H1 (cell line): ENCODE measurements at regions not wholly inside any gene's neighbourhood (a gene's known extent, or its start where the extent isn't known, plus 50 kb on each side); places are given as distances from the start of the nearest gene placed in this dataset.

Source experiments
- CTCF ChIA-PET: fragments of 300-600 bp; sonication (Branson Sonifier 250); formaldehyde crosslinking; loops from one replicate; lab custom pipeline; 2021; ENCODE audit not compliant: partially characterized antibody; lab: Charles Lee
- POLR2A ChIA-PET: fragments of 300-600 bp; sonication (Branson Sonifier 250); formaldehyde crosslinking; loops from one replicate; lab custom pipeline; 2021; ENCODE audit warnings: inconsistent platforms; ENCODE audit not compliant: partially characterized antibody; lab: Charles Lee
- DNase-seq, 2 experiments: peaks; one replicate each; pipeline versions ENCODE4 v3.0.0 to v3.0.0-alpha.2; 2010 to 2022; ENCODE audit warnings: low spot score in 2 of 2, low read depth in 1 of 2, mixed read lengths in 1 of 2
- FAIRE-seq: peaks from 2 replicates; lab custom pipeline; 2011; peaks lifted over from hg19 to GRCh38; lab: Jason Lieb, UNC
- H2AFZ ChIP-seq: 2 replicates; pipeline ENCODE4 v1.8.1; 2012; ENCODE audit warnings: low read length, inconsistent platforms
- H2AK5ac ChIP-seq: 2 replicates; pipeline ENCODE4 v1.6.1; 2013; ENCODE audit warnings: low read depth, low read length
- H2BK120ac ChIP-seq: replicated peaks from 2 replicates; pipeline ENCODE3; 2013; ENCODE audit warnings: low read depth, low read length, inconsistent platforms
- H2BK12ac ChIP-seq: 2 replicates; pipeline ENCODE4 v1.6.1; 2013; ENCODE audit warnings: low read depth, low read length
- H2BK15ac ChIP-seq: 2 replicates; pipeline ENCODE4 v1.6.1; 2013; ENCODE audit warnings: low read length
- H2BK20ac ChIP-seq: 2 replicates; pipeline ENCODE4 v1.6.1; 2013; ENCODE audit warnings: low read length
- H2BK5ac ChIP-seq: 2 replicates; pipeline ENCODE4 v1.6.1; 2013; ENCODE audit warnings: low read depth, low read length
- H3K14ac ChIP-seq: 2 replicates; pipeline ENCODE4 v1.6.1; 2013; ENCODE audit warnings: inconsistent platforms; ENCODE audit not compliant: insufficient read length
- H3K18ac ChIP-seq: 2 replicates; pipeline ENCODE4 v1.6.1; 2013; ENCODE audit warnings: low read length; ENCODE audit errors: extremely low read depth
- H3K23ac ChIP-seq: 2 replicates; pipeline ENCODE4 v1.6.1; 2013; ENCODE audit warnings: inconsistent platforms; ENCODE audit not compliant: insufficient read length
- H3K23me2 ChIP-seq: 2 replicates; pipeline ENCODE4 v1.6.1; 2013; ENCODE audit warnings: low read depth, low read length
- H3K27ac ChIP-seq: 2 replicates; pipeline ENCODE4 v1.6.1; 2011; ENCODE audit warnings: low read depth, low read length, inconsistent platforms
- H3K27me3 ChIP-seq, 4 experiments: replicated peaks in 1 of 4; 1 replicate in 1 of 4; 2 replicates in 3 of 4; pipeline versions ENCODE4 v1.6.1 to v1.8.1; 2011 to 2013; ENCODE audit warnings: low read length in 3 of 4, mild to moderate bottlenecking in 3 of 4, inconsistent platforms in 2 of 4, mixed read lengths in 2 of 4, moderate library complexity in 1 of 4; ENCODE audit not compliant: control insufficient read depth in 3 of 4, insufficient read depth in 3 of 4; ENCODE audit errors: extremely low read depth in 1 of 4
- H3K36me3 ChIP-seq, 4 experiments: 2 replicates each; pipeline versions ENCODE4 v1.6.1 to v1.8.1; 2011 to 2013; ENCODE audit warnings: mild to moderate bottlenecking in 4 of 4, low read length in 3 of 4, moderate library complexity in 2 of 4, control low read depth in 1 of 4, inconsistent platforms in 1 of 4; ENCODE audit not compliant: insufficient read depth in 4 of 4, control insufficient read depth in 2 of 4
- H3K4ac ChIP-seq: replicated peaks from 2 replicates; pipeline ENCODE3; 2013; ENCODE audit warnings: low read length, low read depth, mixed read lengths, inconsistent platforms; ENCODE audit not compliant: insufficient read length
- H3K4me1 ChIP-seq, 4 experiments: replicated peaks in 1 of 4; 1 replicate in 1 of 4; 2 replicates in 3 of 4; pipeline versions ENCODE4 v1.6.1 to v1.8.1; 2011 to 2013; ENCODE audit warnings: low read length in 3 of 4, inconsistent platforms in 2 of 4, mixed read lengths in 1 of 4; ENCODE audit not compliant: insufficient read depth in 4 of 4, control insufficient read depth in 3 of 4
- H3K4me2 ChIP-seq, 2 experiments: 2 replicates each; pipeline versions ENCODE4 v1.6.1 to v1.8.1; 2011 to 2013; ENCODE audit warnings: low read depth in 2 of 2, low read length in 2 of 2, control low read depth in 1 of 2, inconsistent platforms in 1 of 2, mild to moderate bottlenecking in 1 of 2; ENCODE audit not compliant: insufficient read depth in 1 of 2
- H3K4me3 ChIP-seq, 4 experiments: fragments of 200-600, 300-600 bp in 1 of 4; sonication (generic), shearing (Covaris generic), sonication (Bioruptor Twin) in 1 of 4; 2 replicates each; pipeline versions ENCODE4 v1.5.1 to v1.8.1; 2011 to 2016; ENCODE audit warnings: low read length in 4 of 4, low read depth in 3 of 4, control low read depth in 2 of 4, inconsistent platforms in 2 of 4, mild to moderate bottlenecking in 2 of 4, mixed read lengths in 1 of 4, moderate library complexity in 1 of 4; ENCODE audit not compliant: insufficient read depth in 2 of 4; ENCODE audit errors: extremely low read depth in 1 of 4
- H3K56ac ChIP-seq: replicated peaks from 2 replicates; pipeline ENCODE3; 2013; ENCODE audit warnings: low read depth, mild to moderate bottlenecking, mixed read lengths, low read length, inconsistent platforms; ENCODE audit not compliant: insufficient read length
- H3K79me1 ChIP-seq: 2 replicates; pipeline ENCODE4 v1.6.1; 2013; ENCODE audit warnings: low read depth, low read length, control low read depth
- H3K79me2 ChIP-seq, 2 experiments: 2 replicates each; pipeline versions ENCODE4 v1.6.1 to v1.8.1; 2012 to 2013; ENCODE audit warnings: low read length in 2 of 2, mild to moderate bottlenecking in 2 of 2, inconsistent platforms in 1 of 2; ENCODE audit not compliant: insufficient read depth in 2 of 2, control insufficient read depth in 1 of 2
- H3K9ac ChIP-seq, 4 experiments: replicated peaks in 1 of 4; 1 replicate in 1 of 4; 2 replicates in 3 of 4; pipeline versions ENCODE4 v1.6.1 to v1.8.1; 2011 to 2013; ENCODE audit warnings: low read depth in 3 of 4, low read length in 3 of 4, control low read depth in 2 of 4, mild to moderate bottlenecking in 2 of 4, moderate library complexity in 2 of 4, inconsistent platforms in 1 of 4; ENCODE audit errors: extremely low read depth in 1 of 4
- H3K9me3 ChIP-seq, 2 experiments: 2 replicates each; pipeline versions ENCODE4 v1.6.1 to v1.8.1; 2012 to 2013; ENCODE audit warnings: mild to moderate bottlenecking in 2 of 2, moderate library complexity in 2 of 2, control low read depth in 1 of 2, inconsistent platforms in 1 of 2, low read depth in 1 of 2, low read length in 1 of 2, mixed read lengths in 1 of 2; ENCODE audit not compliant: insufficient read depth in 2 of 2
- H4K20me1 ChIP-seq, 2 experiments: replicated peaks in 1 of 2; 2 replicates each; pipeline versions ENCODE3 to v1.8.1; 2011 to 2013; ENCODE audit warnings: inconsistent platforms in 2 of 2, low read length in 2 of 2, mild to moderate bottlenecking in 1 of 2; ENCODE audit not compliant: insufficient read depth in 2 of 2, control insufficient read depth in 1 of 2
- H4K5ac ChIP-seq: 2 replicates; pipeline ENCODE4 v1.6.1; 2013; ENCODE audit warnings: low read length, low read depth, mixed read lengths, inconsistent platforms; ENCODE audit not compliant: insufficient read length
- H4K8ac ChIP-seq: 2 replicates; pipeline ENCODE4 v1.8.0; 2013; ENCODE audit warnings: mild to moderate bottlenecking, moderate library complexity, low read length, inconsistent platforms; ENCODE audit not compliant: insufficient read depth; ENCODE audit errors: extremely low read depth
- H4K91ac ChIP-seq: replicated peaks from 2 replicates; pipeline ENCODE3; 2013; ENCODE audit warnings: low read length, mixed read lengths, inconsistent platforms; ENCODE audit not compliant: insufficient read length
- ASH2L ChIP-seq: fragments of 200-600, 300-600 bp; sonication (generic); IDR thresholded peaks from one replicate; pipeline ENCODE4 v1.7.1; 2017; ENCODE audit warnings: low read length
- ATF2 ChIP-seq: IDR thresholded peaks from 2 replicates; pipeline ENCODE4 v1.6.1; 2012; ENCODE audit warnings: low read length, inconsistent platforms
- CBX5 ChIP-seq: fragments of 300-800, 300-1000 bp; sonication (generic); IDR thresholded peaks from 2 replicates; pipeline ENCODE4 v1.7.1; 2016; ENCODE audit warnings: antibody characterized with exemption, low read length, low read depth
- CHD1 ChIP-seq: IDR thresholded peaks from 2 replicates; pipeline ENCODE4 v1.6.1; 2012; ENCODE audit warnings: low read depth, low read length, improper control_type of control experiment
- CHD2 ChIP-seq: IDR thresholded peaks from 2 replicates; pipeline ENCODE4 v1.6.1; 2012; ENCODE audit warnings: low read length, improper control_type of control experiment
- EZH2 ChIP-seq: fragments of 200-600 bp; sonication (generic); IDR thresholded peaks from 2 replicates; pipeline ENCODE4 v1.7.1; 2012; ENCODE audit warnings: low read depth, mild to moderate bottlenecking, moderate library complexity, low read length, inconsistent platforms; ENCODE audit not compliant: severe bottlenecking
- JUND ChIP-seq: IDR thresholded peaks from 2 replicates; pipeline ENCODE4 v1.6.1; 2011; ENCODE audit warnings: mild to moderate bottlenecking, improper control_type of control experiment, low read length
- MAFK ChIP-seq: IDR thresholded peaks from 2 replicates; pipeline ENCODE4 v1.6.1; 2012; ENCODE audit warnings: low read depth, mild to moderate bottlenecking, improper control_type of control experiment, low read length
- POLR2A ChIP-seq, 2 experiments: IDR thresholded peaks; 1 replicate in 1 of 2; 2 replicates in 1 of 2; pipeline ENCODE4 v1.6.1; 2011; ENCODE audit warnings: low read depth in 2 of 2, low read length in 2 of 2, mild to moderate bottlenecking in 2 of 2; ENCODE audit errors: control extremely low read depth in 1 of 2
- POU5F1 ChIP-seq: IDR thresholded peaks from 2 replicates; pipeline ENCODE4 v1.6.1; 2011; ENCODE audit warnings: low read depth, mild to moderate bottlenecking, low read length, moderate library complexity
- SAP30 ChIP-seq: fragments of 300-600 bp; sonication (generic); IDR thresholded peaks from 2 replicates; pipeline ENCODE4 v1.7.1; 2012; ENCODE audit warnings: low read length, moderate library complexity, mild to moderate bottlenecking, inconsistent platforms; ENCODE audit not compliant: insufficient read depth, insufficient replicate concordance
- SIX5 ChIP-seq: IDR thresholded peaks from 2 replicates; pipeline ENCODE4 v1.6.1; 2011; ENCODE audit warnings: mild to moderate bottlenecking, low read depth, low read length
- SRF ChIP-seq: IDR thresholded peaks from 2 replicates; pipeline ENCODE4 v1.6.1; 2011; ENCODE audit warnings: mild to moderate bottlenecking, low read depth, low read length, moderate library complexity
- SUZ12 ChIP-seq: fragments of 200-600 bp; sonication (generic); IDR thresholded peaks from 2 replicates; pipeline ENCODE4 v1.6.1; 2012; ENCODE audit warnings: mild to moderate bottlenecking, inconsistent platforms, low read length, moderate library complexity, mixed read lengths
- WGBS, 2 experiments: shearing (Covaris generic) in 1 of 2; methylation state at CpG; one replicate each; pipeline versions ENCODE4 v1.1.6 to v1.1.7; 2013 to 2015; ENCODE audit warnings: low lambda C conversion rate in 2 of 2, mixed read lengths in 2 of 2, inconsistent platforms in 1 of 2, low coverage in 1 of 2, missing lambda C conversion rate in 1 of 2; ENCODE audit not compliant: insufficient replicate concordance in 2 of 2, insufficient coverage in 1 of 2, insufficient read length in 1 of 2; ENCODE audit errors: extremely low coverage in 1 of 2, missing lambda C conversion rate in 1 of 2; 5-methylcytosine and 5-hydroxymethylcytosine counted together

GRCh38 chr6:146917979-146918378 is 286.2 kb upstream of the STXBP5 start:
- Histone ChIP-seq H4K20me1 (no peaks in the 10 kb centered on the region), H3K79me2 (no peaks in the 10 kb centered on the region), H3K4me1 (peaks cover 2 to 11% (median 6%) of the 10 kb centered on the region in 4 experiments; a peak in 4 of 7 replicates), H4K8ac (no peak overlapping the region), H4K5ac (no peak overlapping the region), H3K14ac (no peak overlapping the region), H3K23ac (no peak overlapping the region), H2BK120ac (no peak overlapping the region), H2BK5ac (no peak overlapping the region), H3K4me3 (no peak overlapping the region), H3K23me2 (no peaks in the 10 kb centered on the region), H3K18ac (no peak overlapping the region), H2BK20ac (no peak overlapping the region), H2BK15ac (no peak overlapping the region), H4K91ac (no peak overlapping the region), H3K27me3 (no peaks in the 10 kb centered on the region; a peak in 1 of 7 replicates), H3K79me1 (no peaks in the 10 kb centered on the region), H3K4me2 (no peak overlapping the region), H3K4ac (no peak overlapping the region), H3K56ac (no peak overlapping the region), H2AK5ac (no peak overlapping the region), H3K9ac (no peak overlapping the region), H2BK12ac (no peak overlapping the region), H3K27ac (no peak overlapping the region), H2AFZ (no peak overlapping the region), H3K9me3 (no peaks in the 10 kb centered on the region), H3K36me3 (no peaks in the 10 kb centered on the region)
- FAIRE-seq (no peak), DNase-seq (no peak)
- CTCF ChIA-PET = no interaction called here
- POLR2A ChIA-PET = no interaction called here
- WGBS, 2 experiments = 94% methylated on average over 1 of the region's 1 CpG; no CpG with 5 or more reads in 1 of the 2 experiments
- TF ChIP-seq POLR2A (IDR thresholded peaks at IDR 0.05; ENCODE audit: control extremely low read depth in 1 of 2, low read depth in 2 of 2, low read length in 2 of 2) = no peak
- no peak for TF ChIP-seq ATF2
- TF ChIP-seq CBX5 = no peak
- no peak for TF ChIP-seq ASH2L
- TF ChIP-seq SRF = no peak
- TF ChIP-seq CHD2 = no peak
- no peak for TF ChIP-seq POU5F1
- no peak for TF ChIP-seq CHD1
- no peak for TF ChIP-seq SUZ12
- no peak for TF ChIP-seq SAP30
- no peak for TF ChIP-seq MAFK
- TF ChIP-seq JUND = no peak
- no peak for TF ChIP-seq SIX5
- no peak for TF ChIP-seq EZH2
